Lung (tissue), 11 donors: ENCODE measurements at regions not wholly inside any gene's neighbourhood (a gene's known extent, or its start where the extent isn't known, plus 50 kb on each side); places are given as distances from the start of the nearest gene placed in this dataset.

Source experiments
- ATAC-seq: fragments of 200-7000 bp; cut with Tn5 transposase; one replicate; pipeline ENCODE4 v1.9.1; 2020; ENCODE audit warnings: moderate number of reproducible peaks; ENCODE audit not compliant: insufficient read depth, low FRiP score
- DNase-seq, 3 donors: peaks; one replicate each; pipeline ENCODE4 v3.0.0-alpha.2; 2013 to 2017
- H3K27ac ChIP-seq, 2 donors: one replicate each; pipeline ENCODE4 v1.5.1; 2013; ENCODE audit warnings: mild to moderate bottlenecking in 2 of 2, moderate library complexity in 2 of 2, control low read depth in 1 of 2, inconsistent platforms in 1 of 2, low read depth in 1 of 2, low read length in 1 of 2
- H3K27me3 ChIP-seq, 3 donors: one replicate each; pipeline ENCODE4 v1.5.1; 2013; ENCODE audit warnings: low read length in 2 of 3; ENCODE audit not compliant: control insufficient read depth in 3 of 3, insufficient read depth in 3 of 3
- H3K36me3 ChIP-seq, 4 donors: one replicate each; pipeline ENCODE4 v1.5.1; 2013; ENCODE audit warnings: low read length in 4 of 4, mild to moderate bottlenecking in 1 of 4, moderate library complexity in 1 of 4; ENCODE audit not compliant: control insufficient read depth in 4 of 4, insufficient read depth in 4 of 4
- H3K4me1 ChIP-seq, 5 donors: one replicate each; pipeline ENCODE4 v1.5.1; 2013; ENCODE audit warnings: low read length in 5 of 5, mild to moderate bottlenecking in 2 of 5, moderate library complexity in 1 of 5; ENCODE audit not compliant: control insufficient read depth in 5 of 5, insufficient read depth in 5 of 5
- H3K4me3 ChIP-seq: one replicate; pipeline ENCODE4 v1.5.1; 2013; ENCODE audit warnings: mild to moderate bottlenecking, control low read depth, moderate library complexity
- H3K9ac ChIP-seq, 2 donors: one replicate each; pipeline ENCODE4 v1.5.1; 2013; ENCODE audit warnings: low read length in 2 of 2, control low read depth in 1 of 2; ENCODE audit not compliant: insufficient read depth in 1 of 2
- H3K9me3 ChIP-seq, 4 donors: one replicate each; pipeline ENCODE4 v1.5.1; 2013; ENCODE audit warnings: low read length in 3 of 4, mild to moderate bottlenecking in 1 of 4, moderate library complexity in 1 of 4; ENCODE audit not compliant: control insufficient read depth in 4 of 4, insufficient read depth in 3 of 4
- CTCF ChIP-seq: IDR thresholded peaks from 2 replicates; pipeline ENCODE4 v1.5.1; 2012; ENCODE audit warnings: mild to moderate bottlenecking; ENCODE audit errors: control extremely low read depth, extremely low read depth
- WGBS, 2 donors: extraction: QIAGEN DNeasy Blood & Tissue Kit; methylation state at CpG; one replicate each; pipeline ENCODE4 v1.1.7; 2013; 5-methylcytosine and 5-hydroxymethylcytosine counted together
- donor health status: control.
- donor health status: control.
- donor health status: Bipolar disorder and iron deficiency.
- donor health status: healthy.
- donor health status: DM: yes; HTN: yes; CAD: no.

DNA sequence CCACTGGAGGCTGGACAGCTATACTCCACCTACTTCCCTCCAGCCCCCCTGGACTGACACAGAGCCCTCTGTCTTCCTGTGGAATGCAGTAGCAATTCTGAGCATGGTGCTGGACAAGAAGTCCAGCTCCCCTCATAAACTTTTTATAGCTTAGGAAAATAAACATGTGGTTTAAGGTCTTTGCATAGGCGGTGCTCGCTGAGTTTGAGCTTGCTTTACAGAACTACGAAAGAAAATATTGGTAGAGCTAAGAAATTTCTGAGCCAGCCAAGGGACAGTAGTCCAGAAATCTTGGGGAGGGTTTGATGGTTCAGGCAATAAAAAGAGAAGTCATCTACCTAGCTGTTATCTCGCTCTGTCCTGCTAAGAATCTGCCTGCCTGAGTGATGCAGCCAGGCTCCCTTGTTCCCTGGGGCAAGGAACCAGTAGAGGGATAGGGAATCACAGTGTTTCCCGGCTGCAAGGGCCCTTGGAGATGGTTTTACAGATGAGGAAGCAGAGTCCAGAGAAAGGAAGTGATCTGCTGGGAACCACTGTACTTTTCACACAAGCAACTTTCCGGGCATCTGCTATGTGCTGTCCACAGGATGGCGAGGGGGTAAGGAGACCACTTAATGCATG is 343.4 kb downstream of the CDC5L start:
- ATAC-seq (no peak), DNase-seq (no peak)
- H3K27me3 ChIP-seq = no peaks in the 10 kb centered on the region
- no peak for TF ChIP-seq CTCF
- H3K4me3 ChIP-seq = no peak overlapping the region
- H3K27ac ChIP-seq = no peak overlapping the region
- H3K9me3 ChIP-seq = no peaks in the 10 kb centered on the region
- H3K9ac ChIP-seq = no peak overlapping the region
- WGBS, 2 donors = 66 to 72% methylated on average over 7 of the region's 7 CpGs
- H3K36me3 ChIP-seq = no peaks in the 10 kb centered on the region
- H3K4me1 ChIP-seq = no peaks in the 10 kb centered on the region

DNA sequence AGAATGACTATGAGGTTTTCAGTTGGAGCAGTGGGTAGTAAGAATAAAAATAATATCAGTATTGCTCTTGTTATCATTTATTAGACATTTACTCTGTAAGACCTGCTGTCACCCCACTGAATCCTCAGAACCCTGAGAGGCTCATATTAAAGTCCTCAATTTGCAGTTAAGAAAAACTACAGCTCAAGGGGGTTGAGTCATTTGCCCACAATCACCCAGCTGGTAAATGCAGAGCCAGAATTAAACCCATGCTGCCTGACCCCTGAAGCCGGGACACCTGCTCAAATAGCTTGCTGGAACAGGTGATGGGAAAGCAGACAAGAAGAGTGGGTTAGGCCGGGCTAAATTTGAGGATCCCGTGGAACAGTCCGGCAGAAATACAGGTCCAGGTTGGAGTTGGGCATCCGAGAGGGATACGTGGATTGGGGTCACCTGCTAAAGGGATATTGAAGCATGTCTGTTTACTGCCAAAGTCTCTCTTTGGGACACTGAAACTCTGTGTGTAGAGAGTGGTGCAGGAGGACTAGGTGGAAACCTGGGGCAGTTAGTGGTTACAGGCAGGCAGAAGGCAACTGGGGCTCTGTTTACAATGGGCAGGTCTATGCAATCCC is 344.1 kb downstream of the CDC5L start:
- H3K36me3 ChIP-seq = no peaks in the 10 kb centered on the region
- 84 to 95% methylated on average over 6 of the region's 6 CpGs for WGBS, 2 donors
- H3K27ac ChIP-seq = no peak overlapping the region
- DNase-seq (no peak), ATAC-seq (no peak)
- no peak overlapping the region for H3K4me3 ChIP-seq
- H3K9me3 ChIP-seq = no peaks in the 10 kb centered on the region
- no peaks in the 10 kb centered on the region for H3K4me1 ChIP-seq
- no peaks in the 10 kb centered on the region for H3K27me3 ChIP-seq
- H3K9ac ChIP-seq = no peak overlapping the region
- no peak for TF ChIP-seq CTCF

- Histone ChIP-seq H3K4me1 (no peaks in the 10 kb centered on the region), H3K36me3 (no peaks in the 10 kb centered on the region), H3K9me3 (no peaks in the 10 kb centered on the region), H3K27me3 (no peaks in the 10 kb centered on the region), H3K4me3 (no peak overlapping the region), H3K9ac (no peak overlapping the region), H3K27ac (no peak overlapping the region)
- no peak for DNase-seq
- ATAC-seq = no peak
- 90 to 91% methylated on average over 5 of the region's 5 CpGs for WGBS, 2 donors
- no peak for TF ChIP-seq CTCF
Observed at GRCh38 chr6:44732243-44732642, 344.7 kb downstream of the CDC5L start.
